Tibial nerve (tissue), 3 donors: ENCODE measurements at regions not wholly inside any gene's neighbourhood (a gene's known extent, or its start where the extent isn't known, plus 50 kb on each side); places are given as distances from the start of the nearest gene placed in this dataset.

Experiments
- POLR2A ChIP-seq, 2 donors: fragments of 450-650 bp; IDR thresholded peaks; one replicate each; pipeline ENCODE4 v1.6.1; 2017; ENCODE audit warnings: antibody characterized with exemption in 2 of 2, mild to moderate bottlenecking in 2 of 2, moderate library complexity in 2 of 2
- TF ChIP-seq, protein P1 (sequence below), 5 experiments: fragments of 200-600 bp in 3 of 5; fragments of 450-650 bp in 2 of 5; sonication (generic) in 3 of 5; IDR thresholded peaks; one replicate each; pipeline ENCODE4 v1.5.1; 2016 to 2019; ENCODE audit warnings: antibody characterized with exemption in 5 of 5, mild to moderate bottlenecking in 3 of 5, moderate library complexity in 2 of 5

DNA sequence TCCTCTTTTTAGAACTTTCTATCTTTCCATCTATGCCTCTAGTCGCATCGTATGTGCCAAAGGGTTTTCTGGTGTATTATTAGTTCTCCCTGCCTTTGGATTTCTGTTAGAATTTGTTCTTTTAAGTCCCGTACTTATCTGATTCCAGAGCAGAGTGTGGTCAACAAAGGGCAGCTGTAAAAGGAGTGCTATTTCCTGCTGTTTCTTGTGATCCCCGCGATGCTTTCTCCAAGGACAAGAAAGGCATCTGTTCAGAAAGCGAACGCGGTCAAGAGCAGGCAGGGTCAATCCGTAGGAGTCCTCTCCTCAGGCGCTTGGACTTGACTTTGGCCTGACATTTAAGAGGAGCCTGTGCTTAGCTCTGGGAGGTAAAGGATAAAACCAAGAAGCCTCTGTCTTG lies 1152.1 kb upstream of the AUTS2 start:
- no peak for TF ChIP-seq POLR2A (IDR thresholded peaks at IDR 0.05)
- TF ChIP-seq, protein P1, sequence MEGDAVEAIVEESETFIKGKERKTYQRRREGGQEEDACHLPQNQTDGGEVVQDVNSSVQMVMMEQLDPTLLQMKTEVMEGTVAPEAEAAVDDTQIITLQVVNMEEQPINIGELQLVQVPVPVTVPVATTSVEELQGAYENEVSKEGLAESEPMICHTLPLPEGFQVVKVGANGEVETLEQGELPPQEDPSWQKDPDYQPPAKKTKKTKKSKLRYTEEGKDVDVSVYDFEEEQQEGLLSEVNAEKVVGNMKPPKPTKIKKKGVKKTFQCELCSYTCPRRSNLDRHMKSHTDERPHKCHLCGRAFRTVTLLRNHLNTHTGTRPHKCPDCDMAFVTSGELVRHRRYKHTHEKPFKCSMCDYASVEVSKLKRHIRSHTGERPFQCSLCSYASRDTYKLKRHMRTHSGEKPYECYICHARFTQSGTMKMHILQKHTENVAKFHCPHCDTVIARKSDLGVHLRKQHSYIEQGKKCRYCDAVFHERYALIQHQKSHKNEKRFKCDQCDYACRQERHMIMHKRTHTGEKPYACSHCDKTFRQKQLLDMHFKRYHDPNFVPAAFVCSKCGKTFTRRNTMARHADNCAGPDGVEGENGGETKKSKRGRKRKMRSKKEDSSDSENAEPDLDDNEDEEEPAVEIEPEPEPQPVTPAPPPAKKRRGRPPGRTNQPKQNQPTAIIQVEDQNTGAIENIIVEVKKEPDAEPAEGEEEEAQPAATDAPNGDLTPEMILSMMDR (IDR thresholded peaks at IDR 0.05) = no peak
